ENCODE measurements at regions not wholly inside any gene's neighbourhood (a gene's known extent, or its start where the extent isn't known, plus 50 kb on each side); places are given as distances from the start of the nearest gene placed in this dataset.

- TF ChIP-seq POLR2A (IDR thresholded peaks at IDR 0.05; ENCODE audit: extremely low read depth, insufficient read length) (no peak), CTCF (IDR thresholded peaks at IDR 0.05; ENCODE audit: low read depth, low read length) (no peak)
Measured at GRCh38 chr16:5875416-5875815, 777.8 kb upstream of the EEF2KMT start.
